Kidney (tissue), 13 donors: ENCODE measurements at regions not wholly inside any gene's neighbourhood (a gene's known extent, or its start where the extent isn't known, plus 50 kb on each side); places are given as distances from the start of the nearest gene placed in this dataset.
A peak's percentile ranks its signal among the peaks of the same experiment; 100 is the strongest.

ENCODE experiments used
- DNase-seq, 5 donors: peaks; one replicate each; pipeline ENCODE4 v3.0.0-alpha.2; 2013 to 2020
- FAIRE-seq: peaks from 2 replicates; lab custom pipeline; 2012; peaks lifted over from hg19 to GRCh38; lab: Jason Lieb, UNC
- H3K27ac ChIP-seq, 2 donors: one replicate each; pipeline ENCODE4 v1.7.0; 2013; ENCODE audit warnings: low read depth in 2 of 2, low read length in 2 of 2, inconsistent platforms in 1 of 2
- H3K27me3 ChIP-seq: one replicate; pipeline ENCODE4 v1.7.1; 2013; ENCODE audit warnings: low read length, inconsistent platforms; ENCODE audit not compliant: control insufficient read depth, insufficient read depth
- H3K36me3 ChIP-seq, 3 donors: one replicate each; pipeline versions ENCODE4 v1.7.0 to v1.7.1; 2013; ENCODE audit warnings: low read length in 3 of 3, control low read depth in 1 of 3, inconsistent platforms in 1 of 3; ENCODE audit not compliant: insufficient read depth in 3 of 3, control insufficient read depth in 2 of 3
- H3K4me1 ChIP-seq, 3 donors: one replicate each; pipeline versions ENCODE4 v1.7.0 to v1.7.1; 2013; ENCODE audit warnings: low read length in 3 of 3, inconsistent platforms in 1 of 3, low read depth in 1 of 3; ENCODE audit not compliant: control insufficient read depth in 2 of 3, insufficient read depth in 2 of 3
- H3K4me3 ChIP-seq, 3 donors: one replicate each; pipeline versions ENCODE4 v1.7.0 to v1.8.1; 2013; ENCODE audit warnings: low read length in 3 of 3, control low read depth in 1 of 3, inconsistent platforms in 1 of 3
- H3K9ac ChIP-seq, 3 donors: one replicate each; pipeline versions ENCODE4 v1.7.0 to v1.7.1; 2013; ENCODE audit warnings: low read length in 3 of 3, control low read depth in 1 of 3, inconsistent platforms in 1 of 3
- H3K9me3 ChIP-seq, 3 donors: one replicate each; pipeline versions ENCODE4 v1.7.0 to v1.7.1; 2013; ENCODE audit warnings: low read length in 3 of 3, control low read depth in 1 of 3, inconsistent platforms in 1 of 3; ENCODE audit not compliant: control insufficient read depth in 2 of 3, insufficient read depth in 1 of 3
- CTCF ChIP-seq: IDR thresholded peaks from 3 replicates; pipeline ENCODE4 v1.5.1; 2012; ENCODE audit warnings: mild to moderate bottlenecking, moderate library complexity, borderline replicate concordance; ENCODE audit not compliant: insufficient read depth; ENCODE audit errors: extremely low read depth
- intact Hi-C: fragments of 100-400 bp; cut with DNase I; formaldehyde crosslinking; loops from one replicate; pipeline ENCODE4 v1.11.1; 2022
- donor health status: control.
- donor health status: control.
- donor health status: control.
- donor health status: control.
- donor health status: control.
- donor health status: DM: yes; HTN: yes; CAD: no.
- donor health status: Normal renal cell carcinoma (clear cell type).

DNA sequence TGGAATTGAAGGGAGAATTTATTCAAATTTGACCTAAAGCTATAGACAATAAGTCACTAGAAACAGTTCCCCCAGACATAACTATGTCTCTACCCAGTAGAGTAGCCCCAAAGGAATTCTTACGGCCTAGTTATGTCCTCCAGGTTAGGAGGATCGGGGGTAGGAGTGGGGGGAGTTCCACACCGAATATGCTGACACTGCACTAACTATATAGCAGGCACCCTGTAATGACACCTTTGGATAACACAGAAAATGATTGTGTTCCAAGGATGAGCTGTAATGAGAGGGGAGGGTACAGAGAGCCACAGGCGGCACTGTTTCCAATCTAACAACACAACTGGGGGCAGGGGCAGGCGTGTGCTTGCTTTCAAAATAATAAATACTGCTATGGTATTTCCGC, 376.2 kb upstream of the RORA start:
- Histone ChIP-seq H3K9ac (no peak overlapping the region), H3K9me3 (no peaks in the 10 kb centered on the region), H3K36me3 (no peaks in the 10 kb centered on the region), H3K27ac (no peak overlapping the region), H3K4me1 (no peaks in the 10 kb centered on the region), H3K27me3 (no peaks in the 10 kb centered on the region), H3K4me3 (no peak overlapping the region)
- DNase-seq (no peak), FAIRE-seq (no peak)
- intact Hi-C loops, result no loop called here
- TF ChIP-seq CTCF, result no peak

DNA sequence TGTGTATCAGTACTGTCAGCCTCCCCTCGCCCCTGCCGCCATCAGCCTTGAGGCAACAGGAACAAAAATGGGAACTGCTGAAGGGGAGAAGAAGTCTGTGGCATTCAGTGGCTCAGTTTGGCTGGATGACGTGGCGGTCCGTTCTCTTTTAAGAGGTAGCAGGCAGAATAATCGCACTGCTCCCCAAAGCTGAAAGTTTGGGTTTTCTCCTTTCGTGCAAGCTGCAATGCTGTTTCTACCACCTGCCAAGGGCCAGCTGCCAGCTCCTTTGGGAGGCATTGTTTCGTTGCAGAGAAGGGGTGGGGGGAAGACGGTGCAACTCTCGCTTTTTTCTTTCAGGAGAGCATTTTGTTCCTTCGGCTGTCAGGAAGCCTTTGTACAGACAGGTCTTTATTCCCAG, 369.6 kb upstream of the RORA start:
- H3K9me3 ChIP-seq, result no peaks in the 10 kb centered on the region
- no peaks in the 10 kb centered on the region for H3K4me1 ChIP-seq
- no peak for TF ChIP-seq CTCF
- DNase-seq (no peak), FAIRE-seq (no peak)
- no peak overlapping the region for H3K4me3 ChIP-seq
- no peak overlapping the region for H3K27ac ChIP-seq
- intact Hi-C loops, result no loop called here
- no peaks in the 10 kb centered on the region for H3K36me3 ChIP-seq
- no peak overlapping the region for H3K9ac ChIP-seq
- no peaks in the 10 kb centered on the region for H3K27me3 ChIP-seq

GRCh38 chr15:61584410-61584809, 355.3 kb upstream of the RORA start:
- TF ChIP-seq CTCF, result no peak
- FAIRE-seq, result no peak

GRCh38 chr15:61582092-61582491, 353.0 kb upstream of the RORA start:
- DNase-seq (peak in 1 of 5 donors; percentile 2), FAIRE-seq (no peak)
- Histone ChIP-seq H3K27ac (no peak overlapping the region), H3K4me1 (no peaks in the 10 kb centered on the region), H3K9ac (no peak overlapping the region), H3K4me3 (no peak overlapping the region), H3K36me3 (no peaks in the 10 kb centered on the region), H3K9me3 (no peaks in the 10 kb centered on the region), H3K27me3 (no peaks in the 10 kb centered on the region)
- intact Hi-C loops, result no loop called here
- no peak for TF ChIP-seq CTCF

More at GRCh38 chr15:61584410-61584809, 355.3 kb upstream of the RORA start:
- no peaks in the 10 kb centered on the region for H3K4me1 ChIP-seq
- H3K27ac ChIP-seq, result no peak overlapping the region
- peak in 2 of 5 donors; percentile 6 to 29 for DNase-seq
- H3K4me3 ChIP-seq, result no peak overlapping the region
- no peaks in the 10 kb centered on the region for H3K36me3 ChIP-seq
- intact Hi-C loops, result no loop called here
- H3K9me3 ChIP-seq, result no peaks in the 10 kb centered on the region
- no peaks in the 10 kb centered on the region for H3K27me3 ChIP-seq
- H3K9ac ChIP-seq, result no peak overlapping the region
